ENCODE measurements at regions not wholly inside any gene's neighbourhood (a gene's known extent, or its start where the extent isn't known, plus 50 kb on each side); places are given as distances from the start of the nearest gene placed in this dataset.
"Not testable (repeated sequence)": the region's sequence is repeated elsewhere in the genome, so short reads cannot be mapped to it uniquely, and the experiment has no call there.

DNA sequence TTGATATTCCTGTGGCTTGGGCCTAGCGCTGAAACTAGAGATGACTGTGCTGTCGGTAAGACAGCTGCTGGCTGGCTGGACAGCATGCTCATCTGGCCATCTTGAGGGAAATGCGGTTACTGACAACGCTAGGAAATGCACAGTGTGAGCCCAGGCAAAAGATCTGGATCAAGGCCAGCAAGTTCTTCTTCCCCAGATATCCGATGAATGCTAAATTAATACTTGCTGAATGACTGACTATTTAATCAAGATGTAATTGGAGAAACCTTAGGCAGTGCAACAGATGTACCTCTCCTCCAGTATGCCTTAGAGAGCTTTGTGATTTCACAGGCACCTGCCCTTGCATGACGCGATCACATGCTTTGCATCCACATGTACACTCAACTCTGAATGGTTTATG lies 659.1 kb downstream of the EFNA5 start:
- no peak overlapping the region for H3K27ac ChIP-seq
- TF ChIP-seq, protein P1, sequence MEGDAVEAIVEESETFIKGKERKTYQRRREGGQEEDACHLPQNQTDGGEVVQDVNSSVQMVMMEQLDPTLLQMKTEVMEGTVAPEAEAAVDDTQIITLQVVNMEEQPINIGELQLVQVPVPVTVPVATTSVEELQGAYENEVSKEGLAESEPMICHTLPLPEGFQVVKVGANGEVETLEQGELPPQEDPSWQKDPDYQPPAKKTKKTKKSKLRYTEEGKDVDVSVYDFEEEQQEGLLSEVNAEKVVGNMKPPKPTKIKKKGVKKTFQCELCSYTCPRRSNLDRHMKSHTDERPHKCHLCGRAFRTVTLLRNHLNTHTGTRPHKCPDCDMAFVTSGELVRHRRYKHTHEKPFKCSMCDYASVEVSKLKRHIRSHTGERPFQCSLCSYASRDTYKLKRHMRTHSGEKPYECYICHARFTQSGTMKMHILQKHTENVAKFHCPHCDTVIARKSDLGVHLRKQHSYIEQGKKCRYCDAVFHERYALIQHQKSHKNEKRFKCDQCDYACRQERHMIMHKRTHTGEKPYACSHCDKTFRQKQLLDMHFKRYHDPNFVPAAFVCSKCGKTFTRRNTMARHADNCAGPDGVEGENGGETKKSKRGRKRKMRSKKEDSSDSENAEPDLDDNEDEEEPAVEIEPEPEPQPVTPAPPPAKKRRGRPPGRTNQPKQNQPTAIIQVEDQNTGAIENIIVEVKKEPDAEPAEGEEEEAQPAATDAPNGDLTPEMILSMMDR (conservative IDR thresholded peaks at IDR 0.05), result no peak
- no peak for TF ChIP-seq ZFX (IDR thresholded peaks at IDR 0.05)

GRCh38 chr5:107010060-107010459 lies 660.7 kb downstream of the EFNA5 start:
- no peak overlapping the region for H3K27ac ChIP-seq
- TF ChIP-seq, protein P1 (conservative IDR thresholded peaks at IDR 0.05), result no peak
- no peak for TF ChIP-seq ZFX (IDR thresholded peaks at IDR 0.05)

- TF ChIP-seq ZFX (IDR thresholded peaks at IDR 0.05), result no peak
- TF ChIP-seq, protein P1 (conservative IDR thresholded peaks at IDR 0.05), result no peak
- no peak overlapping the region for H3K27ac ChIP-seq
Observed at GRCh38 chr5:107005653-107006052, 665.1 kb downstream of the EFNA5 start.

GRCh38 chr5:107005161-107005560 lies 665.6 kb downstream of the EFNA5 start:
- no peak for TF ChIP-seq ZFX (IDR thresholded peaks at IDR 0.05)
- TF ChIP-seq, protein P1 (conservative IDR thresholded peaks at IDR 0.05), result no peak
- H3K27ac ChIP-seq, result no peak overlapping the region

- H3K27ac ChIP-seq, result no peak overlapping the region
- no peak for TF ChIP-seq ZFX (IDR thresholded peaks at IDR 0.05)
- TF ChIP-seq, protein P1 (conservative IDR thresholded peaks at IDR 0.05), result no peak
Observed at GRCh38 chr5:107002115-107002514, 668.6 kb downstream of the EFNA5 start.

DNA sequence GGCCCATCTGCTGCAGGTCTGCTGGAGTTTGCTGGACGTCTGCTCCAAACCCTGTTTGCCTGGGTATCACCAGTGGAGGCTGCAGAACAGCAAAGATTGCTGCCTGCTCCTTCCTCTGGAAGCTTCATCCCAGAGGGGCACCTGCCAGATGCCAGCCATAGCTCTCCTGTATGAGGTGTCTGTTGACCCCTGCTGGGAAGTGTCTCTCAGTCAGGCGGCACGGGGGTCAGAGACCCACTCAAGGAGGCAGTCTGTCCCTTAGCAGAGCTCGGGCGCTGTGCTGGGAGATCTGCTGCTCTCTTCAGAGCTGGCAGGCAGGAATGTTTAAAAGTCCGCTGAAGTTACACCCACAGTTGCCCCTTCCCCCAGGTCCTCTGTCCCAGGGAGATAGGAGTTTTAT lies 671.2 kb downstream of the EFNA5 start:
- H3K27ac ChIP-seq, result not testable (repeated sequence)

DNA sequence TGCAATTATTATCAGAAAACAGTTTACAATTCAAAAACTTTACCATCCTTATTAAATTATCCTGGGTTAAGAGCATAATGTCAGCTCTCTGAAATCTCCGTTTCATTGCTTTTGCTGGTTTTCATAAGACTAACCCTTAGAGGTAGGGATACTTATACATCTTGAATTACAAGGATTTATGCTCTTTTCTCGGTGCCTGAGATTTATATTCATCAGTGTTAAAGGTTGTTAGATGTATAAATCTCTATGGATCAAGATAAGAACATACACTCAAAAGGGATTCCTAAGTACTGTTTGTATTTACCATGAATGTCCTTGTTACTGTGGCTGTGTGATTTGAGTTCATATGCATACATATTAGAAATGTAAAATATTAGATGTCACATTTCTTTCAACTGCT lies 684.7 kb downstream of the EFNA5 start:
- TF ChIP-seq, protein P1 (conservative IDR thresholded peaks at IDR 0.05), result no peak
- no peak for TF ChIP-seq ZFX (IDR thresholded peaks at IDR 0.05)
- H3K27ac ChIP-seq, result no peak overlapping the region

DNA sequence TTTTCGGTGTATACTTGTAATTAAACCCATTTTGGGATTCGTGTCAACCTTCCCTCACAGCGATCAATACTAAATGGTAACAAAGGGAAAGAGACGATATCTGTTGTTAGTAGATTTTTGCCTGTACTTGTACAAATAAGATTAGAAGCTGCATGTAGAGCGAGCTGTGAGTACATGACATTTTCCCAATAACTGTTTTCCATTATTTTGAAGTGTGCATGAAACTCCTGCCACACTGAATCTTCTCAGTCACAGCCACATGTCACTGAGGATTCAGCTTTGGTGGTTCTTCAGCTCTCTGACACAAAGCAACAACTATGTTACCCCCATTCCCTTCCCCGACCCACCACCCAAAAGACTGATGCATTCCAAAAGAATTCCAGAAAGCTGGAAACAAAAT lies 685.6 kb downstream of the EFNA5 start:
- H3K27ac ChIP-seq, result no peak overlapping the region
- TF ChIP-seq, protein P1 (conservative IDR thresholded peaks at IDR 0.05), result no peak
- TF ChIP-seq ZFX (IDR thresholded peaks at IDR 0.05), result no peak

DNA sequence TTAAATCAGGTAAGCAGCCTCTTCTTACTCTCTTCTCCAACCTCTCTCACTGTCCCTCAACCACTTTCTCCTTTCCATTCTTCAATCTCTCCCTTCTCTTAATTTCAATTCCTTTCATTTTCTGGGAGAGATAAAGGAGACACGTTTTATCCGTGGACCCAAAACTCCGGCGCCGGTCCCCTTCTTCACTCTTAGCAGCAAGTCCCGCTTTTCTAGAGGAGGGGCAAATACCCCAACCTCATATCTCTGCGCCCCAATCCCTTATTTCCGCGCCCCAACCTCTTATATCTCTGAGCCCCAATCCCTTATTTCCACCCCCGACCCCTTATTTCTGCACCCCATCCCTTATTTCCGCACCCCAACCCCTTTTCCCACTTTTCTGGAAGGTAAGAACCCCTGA lies 691.6 kb downstream of the EFNA5 start:
- not testable (repeated sequence) for H3K27ac ChIP-seq

- H3K27ac ChIP-seq, result not testable (repeated sequence)
Observed at GRCh38 chr5:106978582-106979165, 692.1 kb downstream of the EFNA5 start.
